Progenitor cell of endocrine pancreas (in vitro differentiated cells): ENCODE measurements at regions not wholly inside any gene's neighbourhood (a gene's known extent, or its start where the extent isn't known, plus 50 kb on each side); places are given as distances from the start of the nearest gene placed in this dataset.

Experiments used
- DNase-seq: peaks from one replicate; pipeline ENCODE4 v3.0.0; 2021; ENCODE audit warnings: low spot score; ENCODE audit not compliant: unreplicated experiment
- H3K27ac Mint-ChIP-seq: 2 replicates; pipeline ENCODE4 v1.8.0; 2021; ENCODE audit warnings: mild to moderate bottlenecking, moderate library complexity, mixed read lengths
- H3K27me3 Mint-ChIP-seq: 2 replicates; pipeline ENCODE4 v1.8.0; 2021; ENCODE audit warnings: mixed read lengths
- H3K36me3 Mint-ChIP-seq: 2 replicates; pipeline ENCODE4 v1.8.0; 2022; ENCODE audit warnings: mixed read lengths; ENCODE audit not compliant: insufficient read depth
- H3K4me1 Mint-ChIP-seq: 2 replicates; pipeline ENCODE4 v1.8.0; 2021; ENCODE audit warnings: low read depth, mixed read lengths
- H3K4me3 Mint-ChIP-seq: 2 replicates; pipeline ENCODE4 v1.8.0; 2021; ENCODE audit warnings: low read depth, mild to moderate bottlenecking, moderate library complexity, mixed read lengths
- H3K9me3 Mint-ChIP-seq: 2 replicates; pipeline ENCODE4 v1.8.0; 2021; ENCODE audit warnings: low read depth, mixed read lengths
- TF ChIP-seq, protein P1 (sequence below): fragments of 200-600 bp; sonication (generic); IDR thresholded peaks from one replicate; pipeline ENCODE4 v1.5.0; 2021; ENCODE audit warnings: antibody characterized with exemption, mild to moderate bottlenecking; ENCODE audit not compliant: unreplicated experiment

DNA sequence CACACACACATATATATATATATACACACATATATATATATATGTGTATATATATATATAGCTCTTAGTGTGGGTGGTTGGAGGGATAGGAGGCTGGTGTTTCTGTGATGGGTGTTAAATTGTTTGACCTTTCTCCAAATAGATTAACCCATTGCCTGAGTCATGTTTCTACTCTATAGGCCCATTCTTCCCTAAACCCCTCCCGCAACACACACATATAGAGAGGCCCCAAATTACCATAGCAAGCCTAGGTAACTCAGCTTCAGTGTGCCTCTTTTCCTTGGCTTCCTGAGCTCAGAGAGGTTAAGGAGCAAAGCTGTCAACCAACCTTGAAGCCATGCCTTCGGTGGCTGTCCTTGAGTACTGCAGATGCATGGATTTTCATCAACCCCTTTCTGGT, 98.7 kb upstream of the ADO start:
- Mint-ChIP-seq H3K27ac (no peak overlapping the region), H3K36me3 (no peaks in the 10 kb centered on the region), H3K9me3 (no peaks in the 10 kb centered on the region), H3K27me3 (no peaks in the 10 kb centered on the region), H3K4me1 (no peaks in the 10 kb centered on the region), H3K4me3 (no peak overlapping the region)
- TF ChIP-seq, protein P1, sequence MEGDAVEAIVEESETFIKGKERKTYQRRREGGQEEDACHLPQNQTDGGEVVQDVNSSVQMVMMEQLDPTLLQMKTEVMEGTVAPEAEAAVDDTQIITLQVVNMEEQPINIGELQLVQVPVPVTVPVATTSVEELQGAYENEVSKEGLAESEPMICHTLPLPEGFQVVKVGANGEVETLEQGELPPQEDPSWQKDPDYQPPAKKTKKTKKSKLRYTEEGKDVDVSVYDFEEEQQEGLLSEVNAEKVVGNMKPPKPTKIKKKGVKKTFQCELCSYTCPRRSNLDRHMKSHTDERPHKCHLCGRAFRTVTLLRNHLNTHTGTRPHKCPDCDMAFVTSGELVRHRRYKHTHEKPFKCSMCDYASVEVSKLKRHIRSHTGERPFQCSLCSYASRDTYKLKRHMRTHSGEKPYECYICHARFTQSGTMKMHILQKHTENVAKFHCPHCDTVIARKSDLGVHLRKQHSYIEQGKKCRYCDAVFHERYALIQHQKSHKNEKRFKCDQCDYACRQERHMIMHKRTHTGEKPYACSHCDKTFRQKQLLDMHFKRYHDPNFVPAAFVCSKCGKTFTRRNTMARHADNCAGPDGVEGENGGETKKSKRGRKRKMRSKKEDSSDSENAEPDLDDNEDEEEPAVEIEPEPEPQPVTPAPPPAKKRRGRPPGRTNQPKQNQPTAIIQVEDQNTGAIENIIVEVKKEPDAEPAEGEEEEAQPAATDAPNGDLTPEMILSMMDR: no peak
- DNase-seq: no peak

DNA sequence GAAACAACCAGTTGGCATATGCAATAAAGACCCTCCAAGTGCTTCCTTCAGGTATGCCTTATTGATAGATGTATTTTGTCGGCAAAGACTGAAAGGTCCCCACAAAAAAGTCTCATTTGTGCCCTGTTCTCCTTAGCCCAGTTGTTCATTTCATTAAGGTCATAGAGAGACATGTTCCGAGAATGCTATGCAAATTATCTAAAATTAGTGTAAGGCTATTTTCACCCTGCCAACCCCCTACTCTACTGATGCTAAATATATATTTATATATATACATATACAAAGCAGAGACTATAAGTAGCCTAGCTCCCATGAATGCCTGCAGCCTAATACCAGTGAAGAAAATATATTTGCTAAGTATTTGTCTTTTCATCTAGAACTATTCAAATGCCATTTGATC, 96.7 kb upstream of the ADO start:
- no peaks in the 10 kb centered on the region for H3K4me1 Mint-ChIP-seq

DNA sequence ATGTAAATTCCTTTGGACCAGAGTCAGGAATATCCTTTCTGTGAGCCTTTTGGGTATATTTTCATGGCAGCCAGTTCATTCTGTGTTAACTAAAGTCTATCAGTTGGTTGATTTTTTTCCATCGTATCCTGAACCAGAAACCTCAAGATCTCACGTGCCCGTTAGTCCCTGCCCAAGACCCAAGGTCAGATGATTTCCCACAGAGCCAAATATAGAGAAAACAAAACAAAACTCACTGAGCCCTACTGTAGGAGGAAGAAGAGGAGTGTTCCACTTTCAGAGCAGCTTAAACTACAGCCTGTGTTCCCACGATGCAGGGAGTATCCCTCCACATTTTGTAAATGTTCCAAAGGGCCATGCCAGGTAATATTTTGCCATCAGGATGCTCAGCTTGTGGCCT, 96.0 kb upstream of the ADO start:
- H3K4me1 Mint-ChIP-seq: no peaks in the 10 kb centered on the region
- H3K4me3 Mint-ChIP-seq: no peak overlapping the region
- no peaks in the 10 kb centered on the region for H3K27me3 Mint-ChIP-seq
- TF ChIP-seq, protein P1: no peak
- H3K36me3 Mint-ChIP-seq: no peaks in the 10 kb centered on the region
- no peak overlapping the region for H3K27ac Mint-ChIP-seq
- DNase-seq: no peak
- H3K9me3 Mint-ChIP-seq: no peaks in the 10 kb centered on the region

More for the DNA sequence above, 96.7 kb upstream of the ADO start:
- H3K36me3 Mint-ChIP-seq: no peaks in the 10 kb centered on the region
- TF ChIP-seq, protein P1: no peak
- no peaks in the 10 kb centered on the region for H3K9me3 Mint-ChIP-seq
- no peaks in the 10 kb centered on the region for H3K27me3 Mint-ChIP-seq
- DNase-seq: no peak
- H3K4me3 Mint-ChIP-seq: no peak overlapping the region
- no peak overlapping the region for H3K27ac Mint-ChIP-seq

DNA sequence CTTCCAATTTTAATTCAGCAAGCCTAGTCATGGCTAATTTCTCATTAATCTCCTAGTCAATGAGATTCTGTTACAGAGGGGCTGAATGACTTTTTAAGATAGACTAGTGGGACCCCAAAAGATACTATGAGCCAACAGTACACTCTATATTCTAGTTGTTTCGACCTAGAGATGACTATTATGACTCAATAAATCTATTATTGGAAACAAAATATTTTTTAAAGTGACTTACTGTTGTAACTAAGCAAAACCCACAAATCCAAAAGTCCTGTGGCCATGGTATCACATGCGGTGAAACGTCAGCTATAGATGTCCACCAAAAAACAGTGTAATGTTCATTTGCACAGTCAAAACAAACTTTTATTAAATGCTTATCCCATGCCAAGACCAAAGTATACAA, 95.3 kb upstream of the ADO start:
- H3K27me3 Mint-ChIP-seq: no peaks in the 10 kb centered on the region
- no peak overlapping the region for H3K27ac Mint-ChIP-seq
- H3K36me3 Mint-ChIP-seq: no peaks in the 10 kb centered on the region
- H3K4me3 Mint-ChIP-seq: no peak overlapping the region
- H3K4me1 Mint-ChIP-seq: no peaks in the 10 kb centered on the region
- no peaks in the 10 kb centered on the region for H3K9me3 Mint-ChIP-seq
- TF ChIP-seq, protein P1: no peak
- no peak for DNase-seq

DNA sequence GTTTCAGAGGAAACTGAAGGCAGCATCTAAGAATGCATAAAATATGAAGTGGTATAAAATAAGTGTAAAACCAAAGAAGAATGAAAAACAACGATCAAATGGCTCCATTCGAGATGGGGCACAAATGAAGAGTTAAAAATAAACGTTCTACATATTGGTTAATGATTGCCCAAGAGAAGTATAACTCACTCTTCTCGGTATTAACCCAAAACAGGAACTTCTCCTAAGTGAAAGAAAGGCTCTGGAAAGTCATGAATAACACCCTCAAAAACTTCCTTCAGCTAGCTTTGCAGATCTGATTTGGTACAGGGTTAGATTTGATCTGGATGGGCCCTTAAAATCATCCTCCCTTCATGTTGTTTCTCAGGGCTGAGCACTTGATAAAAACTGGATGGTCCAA, 94.3 kb upstream of the ADO start:
- no peak overlapping the region for H3K4me3 Mint-ChIP-seq
- H3K9me3 Mint-ChIP-seq: no peaks in the 10 kb centered on the region
- H3K36me3 Mint-ChIP-seq: no peaks in the 10 kb centered on the region
- H3K27me3 Mint-ChIP-seq: no peaks in the 10 kb centered on the region
- DNase-seq: no peak
- H3K27ac Mint-ChIP-seq: no peak overlapping the region
- TF ChIP-seq, protein P1: no peak
- peaks cover 3% of the 10 kb centered on the region for H3K4me1 Mint-ChIP-seq

DNA sequence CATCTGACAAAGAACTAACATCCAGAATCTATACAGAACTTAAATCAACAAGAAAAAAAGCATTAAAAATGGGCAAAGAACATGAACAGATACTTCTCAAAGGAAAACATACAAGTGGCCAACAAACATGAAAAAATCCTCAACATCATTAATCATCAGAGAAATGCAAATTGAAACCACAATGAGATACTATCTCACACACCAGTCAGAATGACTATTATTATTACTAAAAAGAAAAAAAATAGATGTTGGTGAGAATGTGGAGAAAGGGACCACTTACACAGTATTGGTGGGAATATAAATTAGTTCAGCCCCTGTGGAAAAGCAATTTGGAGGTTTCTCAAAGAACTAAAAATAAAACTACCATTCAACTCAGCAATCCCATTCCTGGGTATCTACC, 89.1 kb upstream of the ADO start:
- Mint-ChIP-seq H3K4me3 (no peak overlapping the region), H3K27ac (no peak overlapping the region), H3K27me3 (no peaks in the 10 kb centered on the region), H3K36me3 (no peaks in the 10 kb centered on the region), H3K9me3 (no peaks in the 10 kb centered on the region), H3K4me1 (peaks cover 4% of the 10 kb centered on the region)
- DNase-seq: no peak
- TF ChIP-seq, protein P1: no peak
